Mammary epithelial cell (primary cell): ENCODE measurements at regions not wholly inside any gene's neighbourhood (a gene's known extent, or its start where the extent isn't known, plus 50 kb on each side); places are given as distances from the start of the nearest gene placed in this dataset.

Experiments used
- CTCF ChIP-seq, 2 donors: IDR thresholded peaks in 1 of 2; conservative IDR thresholded peaks in 1 of 2; 2 replicates each; pipeline ENCODE4 v1.5.1; 2011 to 2012; ENCODE audit warnings: inconsistent platforms in 2 of 2, low read length in 2 of 2, mild to moderate bottlenecking in 2 of 2, control low read depth in 1 of 2, low read depth in 1 of 2; ENCODE audit not compliant: insufficient read depth in 1 of 2; ENCODE audit errors: extremely low read depth in 1 of 2
- EZH2 ChIP-seq: IDR thresholded peaks from 2 replicates; pipeline ENCODE4 v1.6.1; 2012; ENCODE audit warnings: low read length, inconsistent platforms, borderline replicate concordance

DNA sequence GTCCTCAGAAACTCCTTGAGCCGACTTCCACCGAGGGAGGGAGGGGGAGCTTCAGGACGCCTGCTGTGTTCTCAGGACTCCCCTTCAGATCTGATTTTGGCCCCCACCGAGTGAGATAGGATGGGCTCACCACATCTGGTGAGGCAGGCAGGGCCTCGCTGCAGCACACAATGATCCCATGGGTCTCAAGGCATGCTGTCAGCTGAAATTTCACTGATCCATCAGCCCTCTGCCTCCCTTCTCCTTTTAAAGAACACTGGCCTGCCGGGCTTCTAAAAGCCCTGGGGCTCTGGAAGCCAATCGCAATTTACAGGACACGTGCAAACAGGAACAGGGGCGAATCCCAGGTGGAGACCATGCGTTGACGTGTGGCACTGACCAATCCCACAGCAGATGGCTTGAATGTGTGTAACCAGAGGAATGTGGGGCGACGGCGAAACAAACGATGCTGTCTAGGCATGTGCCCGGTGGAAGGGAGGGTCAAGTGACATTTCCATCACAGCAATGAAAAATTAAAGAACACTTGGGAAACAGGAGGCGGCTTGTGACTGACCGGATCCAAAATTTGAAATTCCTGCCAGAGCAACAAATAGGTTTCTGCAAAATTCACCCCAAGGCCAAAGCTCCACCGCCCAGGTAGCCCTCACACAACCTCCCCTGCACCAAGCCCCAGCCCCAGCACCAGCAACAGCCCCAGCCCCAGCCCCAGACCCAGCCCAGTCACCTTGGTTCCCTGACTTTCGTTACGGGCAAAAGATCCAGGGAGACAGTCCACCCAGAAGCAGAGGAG is 167.1 kb upstream of the ZNF337 start:
- TF ChIP-seq CTCF (conservative IDR thresholded peaks at IDR 0.05 in 1 of 2, IDR thresholded peaks at IDR 0.05 in 1 of 2; ENCODE audit: extremely low read depth in 1 of 2, insufficient read depth in 1 of 2, low read depth in 1 of 2, low read length in 2 of 2) = no peak
- no peak for TF ChIP-seq EZH2
